ENCODE measurements at regions not wholly inside any gene's neighbourhood (a gene's known extent, or its start where the extent isn't known, plus 50 kb on each side); places are given as distances from the start of the nearest gene placed in this dataset.

DNA sequence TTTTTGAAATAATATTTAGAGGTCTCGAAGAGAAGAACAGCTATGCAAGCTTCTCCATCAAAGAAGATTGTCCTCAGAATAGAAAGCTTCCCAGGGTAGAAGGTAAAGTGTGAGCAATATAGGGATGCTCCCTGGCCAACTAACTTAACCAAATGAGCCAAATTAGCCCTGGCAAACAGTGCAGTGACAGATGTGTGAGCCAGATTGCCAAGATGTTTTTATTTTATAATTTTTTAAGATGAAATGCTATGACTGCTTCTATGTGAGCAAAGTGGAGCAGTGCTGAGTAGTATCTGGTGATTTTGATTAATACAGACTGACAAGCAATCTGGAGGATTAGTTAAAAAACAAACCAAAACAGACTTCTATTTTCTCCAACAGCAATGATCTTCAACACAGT lies 202.1 kb downstream of the NOVA1 start:
- DNase-seq (no peak), ATAC-seq (ENCODE audit: low read depth) (peak; percentile 14; the same call in 1 of the 2 replicates)
- no peaks in the 10 kb centered on the region for H4K20me1 ChIP-seq (ENCODE audit: insufficient read depth, low read length)
- H3K9me1 ChIP-seq (ENCODE audit: insufficient read depth, low read length), result no peaks in the 10 kb centered on the region
- ChIA-PET CTCF (no interaction called here), POLR2A (ENCODE audit: unreplicated experiment) (no interaction called here)
- no CpG with 5 or more reads among the region's 1 CpG for WGBS, 2 experiments (ENCODE audit: extremely low coverage in 2 of 2, insufficient read length in 1 of 2)
- H3K4ac ChIP-seq (ENCODE audit: low read depth, low read length), result no peak overlapping the region
- no peaks in the 10 kb centered on the region for H3K79me1 ChIP-seq (ENCODE audit: low read depth in 1 of 2, low read length in 2 of 2)
- H4K8ac ChIP-seq (ENCODE audit: low read depth in 2 of 2, low read length in 2 of 2), result no peak overlapping the region
- H2BK5ac ChIP-seq (ENCODE audit: low read depth, low read length, poor library complexity, severe bottlenecking), result no peak overlapping the region
- no peaks in the 10 kb centered on the region for H3K36me3 ChIP-seq (ENCODE audit: control insufficient read depth, insufficient read depth, low read length)
- no peak overlapping the region for H4K91ac ChIP-seq (ENCODE audit: insufficient read depth, low read depth, low read length)
- dilution Hi-C loops (cut with HindIII; ENCODE audit: low sequenced_read_pairs, unreplicated experiment) (no loop called here), intact Hi-C loops (cut with micrococcal nuclease) (no loop called here), in situ Hi-C loops (cut with MboI; ENCODE audit: low sequenced_read_pairs) (no loop called here)
- no peaks in the 10 kb centered on the region; the same call in 1 of the 2 replicates for H3K27me3 ChIP-seq (ENCODE audit: control insufficient read depth, insufficient read depth, low read length)
- H3K4me1 ChIP-seq (ENCODE audit: control insufficient read depth, insufficient read depth, low read length), result no peaks in the 10 kb centered on the region
- H3K23ac ChIP-seq (ENCODE audit: low read depth, low read length), result no peak overlapping the region
- no TSS peak for BruUV-seq (replicated peaks)
- no peak overlapping the region for H2AFZ ChIP-seq (replicated peaks; ENCODE audit: low read length, poor library complexity)
- no peak overlapping the region for H4K5ac ChIP-seq (ENCODE audit: low read depth, low read length)
- H3K14ac ChIP-seq (replicated peaks; ENCODE audit: low read depth, low read length), result no peak overlapping the region
- no peak overlapping the region for H2BK120ac ChIP-seq (ENCODE audit: low read depth, low read length)
- H2AK9ac ChIP-seq (replicated peaks; ENCODE audit: low read depth, low read length, poor library complexity), result no peak overlapping the region
- H2BK20ac ChIP-seq (ENCODE audit: low read depth, low read length), result no peak overlapping the region
- H2BK15ac ChIP-seq (ENCODE audit: low read depth, low read length), result no peak overlapping the region
- no peaks in the 10 kb centered on the region for H3K9me3 ChIP-seq (ENCODE audit: control insufficient read depth, insufficient read depth, low read length)
- no peak for TF ChIP-seq MAFK (IDR thresholded peaks at IDR 0.05; ENCODE audit: low read depth, low read length)
- no peak for TF ChIP-seq ELK1 (IDR thresholded peaks at IDR 0.05; ENCODE audit: borderline replicate concordance, low read depth, low read length)
- no peak for TF ChIP-seq CEBPB (IDR thresholded peaks at IDR 0.05; ENCODE audit: low read depth, low read length)
- TF ChIP-seq FOS (IDR thresholded peaks at IDR 0.05; ENCODE audit: low read depth, low read length), result no peak
- H3K27ac ChIP-seq (ENCODE audit: insufficient read depth, low read length), result no peak overlapping the region
- no peak overlapping the region for H3K18ac ChIP-seq (ENCODE audit: low read depth, low read length)
- no peak overlapping the region for H3K56ac ChIP-seq (ENCODE audit: extremely low read depth, insufficient read depth, low read length)
- H2AK5ac ChIP-seq (ENCODE audit: low read depth, low read length), result no peak overlapping the region
- no peak overlapping the region for H3K4me3 ChIP-seq (ENCODE audit: insufficient read depth, low read depth, low read length)
- no peak overlapping the region for H3K4me2 ChIP-seq (ENCODE audit: low read depth, low read length)
- no peak overlapping the region for H3K9ac ChIP-seq (ENCODE audit: low read depth, low read length)
